Muscle layer of duodenum (tissue), 2 donors: ENCODE measurements at regions not wholly inside any gene's neighbourhood (a gene's known extent, or its start where the extent isn't known, plus 50 kb on each side); places are given as distances from the start of the nearest gene placed in this dataset.
"Not testable (repeated sequence)": the region's sequence is repeated elsewhere in the genome, so short reads cannot be mapped to it uniquely, and the experiment has no call there.

Source experiments
- H3K27ac ChIP-seq: one replicate; pipeline ENCODE4 v1.7.0; 2013; ENCODE audit warnings: mild to moderate bottlenecking, low read length
- H3K27me3 ChIP-seq: one replicate; pipeline ENCODE4 v1.7.0; 2013; ENCODE audit warnings: low read depth, mild to moderate bottlenecking, control low read depth, low read length
- H3K36me3 ChIP-seq, 2 donors: one replicate each; pipeline ENCODE4 v1.7.0; 2013; ENCODE audit warnings: low read length in 2 of 2, control low read depth in 1 of 2, mild to moderate bottlenecking in 1 of 2; ENCODE audit not compliant: insufficient read depth in 2 of 2, control insufficient read depth in 1 of 2
- H3K4me1 ChIP-seq, 2 donors: one replicate each; pipeline ENCODE4 v1.7.0; 2013; ENCODE audit warnings: low read length in 2 of 2, mild to moderate bottlenecking in 2 of 2, control low read depth in 1 of 2, moderate library complexity in 1 of 2; ENCODE audit not compliant: insufficient read depth in 2 of 2, control insufficient read depth in 1 of 2
- H3K4me3 ChIP-seq, 2 donors: one replicate each; pipeline ENCODE4 v1.7.0; 2013; ENCODE audit warnings: low read length in 2 of 2, low read depth in 1 of 2, mild to moderate bottlenecking in 1 of 2
- H3K9me3 ChIP-seq, 2 donors: one replicate each; pipeline ENCODE4 v1.7.0; 2013; ENCODE audit warnings: low read length in 2 of 2, control low read depth in 1 of 2, mild to moderate bottlenecking in 1 of 2; ENCODE audit not compliant: control insufficient read depth in 1 of 2
- donor health status: healthy.

DNA sequence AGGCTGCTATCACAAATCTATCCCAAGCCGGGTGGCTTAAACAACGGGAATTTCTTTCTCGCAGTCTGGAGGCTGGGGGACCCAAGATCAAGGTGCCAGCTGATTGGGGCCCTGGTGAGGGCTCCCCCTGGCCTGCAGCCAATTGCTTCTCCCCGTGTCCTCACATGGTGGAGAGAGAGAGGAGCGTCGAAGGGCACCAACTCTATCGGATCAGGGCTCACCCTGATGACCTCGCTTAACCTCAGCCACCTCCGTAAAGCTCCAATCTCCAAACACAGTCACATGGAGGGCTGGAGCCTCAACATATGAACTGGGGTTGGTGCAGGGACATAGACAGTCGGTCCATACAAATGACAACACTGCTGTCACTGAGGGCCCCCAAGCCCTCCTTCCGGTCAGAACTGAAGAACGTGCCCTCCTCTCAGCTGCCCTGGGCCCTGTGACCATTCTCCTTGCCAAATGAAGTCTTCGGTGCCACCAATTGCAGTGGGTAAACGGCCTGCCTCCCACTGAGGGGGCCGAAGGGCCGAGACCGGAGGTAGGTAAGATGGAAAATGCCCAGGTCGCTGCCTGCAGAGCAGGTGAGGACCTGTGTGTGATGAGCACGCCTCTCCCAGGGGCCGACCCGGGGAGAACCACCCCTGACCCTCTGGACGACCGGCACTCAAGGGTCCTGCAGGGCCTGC lies 211.0 kb downstream of the TOMM20 start:
- Histone ChIP-seq H3K27me3 (no peaks in the 10 kb centered on the region), H3K36me3 (no peaks in the 10 kb centered on the region), H3K9me3 (no peaks in the 10 kb centered on the region), H3K27ac (peak overlapping the region; percentile 73), H3K4me3 (no peak overlapping the region), H3K4me1 (peaks cover 19 to 25% of the 10 kb centered on the region in 2 donors)

DNA sequence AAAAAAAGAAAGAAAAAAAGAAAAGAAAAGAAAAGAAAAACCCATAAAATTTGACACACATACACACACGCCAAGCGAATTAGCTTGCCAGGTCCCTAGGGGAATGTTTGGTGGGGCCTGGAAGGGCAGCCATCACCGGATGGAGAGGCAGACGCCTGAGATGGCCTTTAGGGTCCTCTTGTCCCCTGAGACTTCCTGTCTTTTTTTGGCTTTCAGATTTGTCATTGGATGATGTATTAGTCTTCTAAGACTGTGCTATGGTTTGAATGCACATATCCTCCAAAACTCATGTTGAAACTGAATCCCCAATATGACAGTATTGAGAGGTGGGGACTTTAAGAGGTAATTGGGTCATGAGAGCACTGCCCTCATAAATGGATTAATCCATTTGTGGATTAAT lies 211.8 kb downstream of the TOMM20 start:
- H3K36me3 ChIP-seq: no peaks in the 10 kb centered on the region
- no peaks in the 10 kb centered on the region for H3K9me3 ChIP-seq
- no peak overlapping the region for H3K4me3 ChIP-seq
- H3K27ac ChIP-seq: no peak overlapping the region
- H3K4me1 ChIP-seq: peaks cover 19 to 31% of the 10 kb centered on the region in 2 donors
- H3K27me3 ChIP-seq: no peaks in the 10 kb centered on the region

DNA sequence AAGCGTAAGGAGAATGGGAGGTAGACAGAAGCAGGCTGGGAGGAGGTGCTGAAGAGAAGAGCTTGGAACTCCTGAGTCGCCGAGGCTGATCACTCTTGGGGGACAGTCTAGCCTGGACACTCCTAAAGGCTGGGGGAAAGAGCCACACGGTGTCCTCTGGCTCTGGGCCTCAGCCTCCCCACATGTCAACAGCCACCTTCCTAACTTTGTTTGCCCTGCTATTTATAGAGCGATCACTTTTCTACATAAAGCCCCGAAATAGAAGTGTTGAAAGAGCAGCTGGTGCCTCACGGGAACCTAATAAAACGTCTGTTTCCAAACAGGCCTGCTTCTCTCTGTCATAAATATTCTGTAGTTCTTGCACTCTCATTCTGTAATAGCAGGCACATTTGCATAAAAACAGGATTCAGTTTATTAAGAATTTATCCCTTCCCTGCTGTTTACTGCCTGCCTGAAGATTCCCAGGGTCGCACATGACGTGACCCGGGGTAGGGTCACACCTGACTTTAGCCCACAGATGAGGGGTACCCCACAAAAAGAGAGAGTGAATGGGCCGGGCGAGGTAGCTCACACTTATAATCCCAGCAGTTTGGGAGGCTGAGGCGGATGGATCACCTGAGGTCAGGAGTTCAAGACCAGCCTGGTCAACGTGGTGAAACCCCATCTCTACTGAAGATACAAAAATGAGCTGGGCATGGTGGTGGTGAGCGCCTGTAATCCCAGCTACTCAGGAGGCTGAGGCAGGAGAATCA lies 212.5 kb downstream of the TOMM20 start:
- H3K27ac ChIP-seq: no peak overlapping the region
- H3K9me3 ChIP-seq: no peaks in the 10 kb centered on the region
- no peaks in the 10 kb centered on the region for H3K36me3 ChIP-seq
- H3K27me3 ChIP-seq: no peaks in the 10 kb centered on the region
- H3K4me3 ChIP-seq: no peak overlapping the region
- H3K4me1 ChIP-seq: peaks cover 19 to 31% of the 10 kb centered on the region in 2 donors

DNA sequence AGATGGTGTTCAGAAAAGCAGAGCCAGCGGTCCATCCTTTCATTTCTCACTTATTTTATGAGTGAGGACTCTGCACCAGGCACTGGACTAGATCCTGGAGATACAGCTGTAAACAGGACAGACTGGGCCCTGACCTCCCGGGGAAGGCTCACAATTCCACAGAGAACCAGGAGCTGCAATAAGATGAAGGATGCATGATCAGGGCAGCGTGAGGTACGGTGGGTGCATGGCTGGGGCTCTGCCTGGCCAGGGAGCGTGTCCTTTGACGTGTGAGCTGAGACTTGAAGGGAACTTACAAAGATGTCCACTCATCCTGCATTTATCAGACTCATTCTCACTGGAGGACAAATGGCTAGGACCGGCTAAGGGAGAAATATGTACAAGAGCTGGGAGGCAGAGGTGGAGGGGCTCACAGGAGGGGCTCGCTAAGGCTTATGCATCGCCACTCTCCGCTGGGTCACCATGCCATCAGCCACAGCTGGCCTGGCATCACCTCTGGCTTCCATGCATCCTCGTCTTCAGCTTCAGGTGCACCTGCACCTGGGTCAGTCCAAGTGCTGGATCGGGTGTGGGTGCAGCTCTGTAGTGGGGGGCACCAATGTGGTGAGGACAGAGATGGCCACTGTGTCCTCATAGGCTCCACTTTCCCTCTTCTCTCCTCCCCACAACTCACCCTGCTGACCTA lies 213.9 kb downstream of the TOMM20 start:
- H3K4me3 ChIP-seq: no peak overlapping the region
- no peaks in the 10 kb centered on the region for H3K9me3 ChIP-seq
- H3K4me1 ChIP-seq: peaks cover 19 to 30% of the 10 kb centered on the region in 2 donors
- no peak overlapping the region for H3K27ac ChIP-seq
- no peaks in the 10 kb centered on the region for H3K27me3 ChIP-seq
- no peaks in the 10 kb centered on the region for H3K36me3 ChIP-seq

DNA sequence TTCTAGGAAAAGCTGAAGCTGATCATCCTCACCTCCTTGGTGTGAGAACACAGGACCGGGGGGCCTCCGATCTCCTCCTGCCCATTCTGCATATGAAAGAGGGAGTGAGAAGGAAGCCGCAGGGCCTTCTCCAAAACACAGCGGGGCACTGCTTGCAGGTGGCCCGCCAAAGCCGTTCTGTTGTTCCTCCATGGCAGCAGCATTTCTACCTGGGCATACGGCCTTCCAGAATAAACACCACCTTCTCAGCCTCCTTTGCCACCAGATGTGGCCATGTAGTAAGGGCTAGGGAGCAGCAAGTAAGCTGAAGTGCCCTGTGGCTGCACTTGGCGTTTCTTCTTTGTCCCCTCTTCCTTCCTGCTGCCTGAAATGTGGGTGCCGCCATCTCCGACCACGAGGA lies 214.9 kb downstream of the TOMM20 start:
- Histone ChIP-seq H3K27me3 (no peaks in the 10 kb centered on the region), H3K9me3 (no peaks in the 10 kb centered on the region), H3K27ac (no peak overlapping the region), H3K4me1 (peaks cover 10 to 21% of the 10 kb centered on the region in 2 donors), H3K4me3 (no peak overlapping the region), H3K36me3 (no peaks in the 10 kb centered on the region)

DNA sequence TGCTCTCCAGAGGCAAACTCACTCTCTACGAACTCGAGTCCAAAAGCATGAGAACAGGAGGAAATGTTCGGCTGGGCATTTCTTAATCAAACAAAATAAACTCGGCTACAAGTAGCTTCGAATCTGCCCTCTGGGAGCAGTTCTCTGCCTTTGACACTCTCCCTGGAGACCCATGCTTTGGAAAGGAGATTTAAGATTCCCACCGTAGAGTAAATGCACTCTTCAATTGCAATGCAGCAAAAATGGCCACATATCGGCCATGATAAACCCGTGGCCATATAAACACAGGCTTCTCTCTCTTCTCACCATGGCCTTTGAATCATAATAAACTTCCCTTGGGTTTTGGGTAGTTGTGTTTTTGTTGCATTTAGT lies 215.4 kb downstream of the TOMM20 start:
- H3K4me1 ChIP-seq: peaks cover 6 to 16% of the 10 kb centered on the region in 2 donors
- peak overlapping the region; percentile 5 for H3K27ac ChIP-seq

DNA sequence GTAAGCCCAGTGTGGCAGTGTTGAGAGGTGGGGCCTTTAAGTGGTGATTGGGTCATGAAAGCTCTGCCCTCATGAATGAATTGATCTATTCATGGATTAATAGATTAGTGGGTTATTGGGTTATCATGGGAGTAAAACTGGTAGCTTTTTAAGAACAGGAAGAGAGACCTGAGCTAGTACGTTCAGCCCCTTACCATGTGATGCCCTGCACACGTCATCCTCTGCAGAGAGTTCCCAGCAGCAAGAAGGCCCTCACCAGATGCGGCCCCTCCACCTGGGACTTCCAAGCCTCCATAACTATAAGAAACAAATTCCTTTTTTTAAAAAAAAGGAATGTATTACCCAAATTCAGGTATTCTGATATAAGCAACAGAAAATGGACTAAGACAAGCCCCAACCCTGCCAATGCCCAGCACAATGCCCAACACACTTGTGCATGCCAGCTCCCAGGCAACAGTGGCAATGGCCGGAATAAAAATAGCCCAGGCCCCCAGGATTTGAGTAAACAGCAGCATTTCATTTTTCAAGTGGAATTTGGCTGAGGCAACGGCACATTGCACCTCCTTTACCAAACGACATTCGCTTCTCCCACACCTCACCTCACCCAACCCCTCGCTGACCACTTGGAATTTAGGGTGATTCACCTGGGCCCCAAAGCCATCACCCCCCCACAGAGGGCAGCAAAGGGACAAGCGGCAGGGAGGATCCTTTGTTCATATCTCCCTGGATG lies 215.9 kb downstream of the TOMM20 start:
- Histone ChIP-seq H3K9me3 (no peaks in the 10 kb centered on the region), H3K4me1 (peaks cover under 1 to 16% of the 10 kb centered on the region in 2 donors), H3K36me3 (no peaks in the 10 kb centered on the region), H3K27me3 (no peaks in the 10 kb centered on the region), H3K27ac (peak overlapping the region; percentile 5), H3K4me3 (no peak overlapping the region)

More for the DNA sequence above, 215.4 kb downstream of the TOMM20 start:
- no peaks in the 10 kb centered on the region for H3K27me3 ChIP-seq
- no peak overlapping the region for H3K4me3 ChIP-seq
- H3K9me3 ChIP-seq: no peaks in the 10 kb centered on the region
- H3K36me3 ChIP-seq: no peaks in the 10 kb centered on the region

DNA sequence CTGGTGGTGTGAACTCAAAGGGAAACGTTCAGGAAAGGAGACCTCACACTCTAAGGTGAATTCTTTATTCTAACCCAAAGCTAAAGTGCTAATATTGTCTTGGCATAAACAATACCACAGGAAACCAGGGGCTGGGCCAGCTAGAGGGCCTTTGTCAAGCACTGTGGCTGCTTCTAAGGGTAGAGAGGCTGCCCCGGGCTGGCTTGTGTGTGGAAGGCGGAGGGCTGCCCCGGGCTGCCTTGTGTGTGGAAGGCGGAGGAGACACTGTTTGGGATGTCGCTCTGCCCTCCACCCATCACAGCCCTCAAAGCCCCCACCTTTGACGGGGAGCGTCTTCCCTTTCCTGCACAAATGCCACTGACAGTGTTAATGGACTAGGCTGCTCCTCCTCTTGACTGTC lies 216.8 kb downstream of the TOMM20 start:
- H3K27me3 ChIP-seq: no peaks in the 10 kb centered on the region

DNA sequence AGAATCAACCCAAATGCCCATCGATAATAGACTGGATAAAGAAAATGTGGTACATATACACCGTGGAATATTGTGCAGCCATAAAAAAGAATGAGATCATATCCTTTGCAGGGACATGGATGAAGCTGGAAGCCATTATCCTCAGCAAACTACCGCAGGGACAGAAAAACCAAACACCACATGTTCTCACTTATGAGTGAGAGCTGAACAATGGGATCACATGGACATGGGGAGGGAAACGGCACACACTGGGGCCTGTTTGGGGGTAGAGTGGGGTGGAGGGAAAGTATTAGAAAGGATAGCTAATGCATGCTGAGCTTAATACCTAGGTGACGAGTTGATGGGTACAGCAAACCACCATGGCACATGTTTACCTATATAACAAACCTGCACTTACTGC lies 217.5 kb downstream of the TOMM20 start:
- H3K27ac ChIP-seq, H3K36me3 ChIP-seq, H3K4me3 ChIP-seq, H3K27me3 ChIP-seq, H3K9me3 ChIP-seq: not testable (repeated sequence)
- peaks cover 6 to 13% of the 10 kb centered on the region in 2 donors for H3K4me1 ChIP-seq

More for the DNA sequence above, 216.8 kb downstream of the TOMM20 start:
- H3K27ac ChIP-seq: no peak overlapping the region
- H3K4me3 ChIP-seq: no peak overlapping the region
- no peaks in the 10 kb centered on the region for H3K9me3 ChIP-seq
- H3K36me3 ChIP-seq: no peaks in the 10 kb centered on the region
- H3K4me1 ChIP-seq: peaks cover 6 to 16% of the 10 kb centered on the region in 2 donors

DNA sequence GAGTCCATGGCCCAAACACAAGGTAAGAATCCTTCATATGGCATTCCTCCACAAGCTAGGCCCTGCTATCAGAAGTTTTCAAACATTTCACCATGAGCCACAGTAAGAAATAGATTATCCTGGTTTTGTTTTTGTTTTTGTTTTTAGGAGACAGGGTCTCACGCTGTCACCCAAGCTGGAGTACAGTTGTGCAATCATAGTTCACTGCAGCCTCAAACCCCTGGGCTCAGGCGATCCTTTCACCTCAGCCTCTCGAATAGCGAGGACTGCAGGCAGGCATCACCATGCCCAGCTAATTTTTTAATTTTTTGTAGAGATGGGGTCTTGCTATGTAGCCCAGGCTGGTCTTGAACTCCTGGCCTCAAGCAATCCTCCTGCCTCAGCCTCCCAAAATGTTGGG lies 218.8 kb downstream of the TOMM20 start:
- H3K4me1 ChIP-seq: peaks cover 6 to 11% of the 10 kb centered on the region in 2 donors

DNA sequence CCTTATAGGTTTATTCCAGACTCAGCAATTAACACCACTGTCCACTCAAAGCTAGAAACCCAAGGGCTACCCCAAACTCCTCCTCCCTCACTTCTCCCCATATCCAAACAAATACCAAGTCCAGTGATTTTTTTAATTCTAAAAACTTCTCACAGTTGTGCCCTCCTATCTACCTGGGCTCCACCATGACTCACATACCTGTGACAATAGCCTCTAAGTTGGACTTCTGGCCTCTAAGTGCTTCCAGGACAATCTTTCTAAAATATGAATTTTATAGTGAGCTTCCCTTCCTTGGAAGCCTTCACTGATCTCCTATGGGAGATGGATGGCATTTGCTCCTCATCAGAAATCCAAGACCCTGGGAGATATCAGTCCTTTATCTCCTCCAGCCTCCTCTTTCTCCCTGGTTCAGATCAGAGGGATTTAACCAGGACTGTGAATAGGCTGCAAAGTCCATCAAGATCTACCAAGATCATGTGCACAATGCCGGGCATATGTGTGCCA lies 219.3 kb downstream of the TOMM20 start:
- Histone ChIP-seq H3K27ac (peak overlapping the region; percentile 3), H3K27me3 (no peaks in the 10 kb centered on the region), H3K9me3 (no peaks in the 10 kb centered on the region), H3K4me3 (no peak overlapping the region), H3K36me3 (no peaks in the 10 kb centered on the region), H3K4me1 (peaks cover 6 to 11% of the 10 kb centered on the region in 2 donors)

More for the DNA sequence above, 218.8 kb downstream of the TOMM20 start:
- no peak overlapping the region for H3K27ac ChIP-seq
- H3K27me3 ChIP-seq: no peaks in the 10 kb centered on the region
- H3K36me3 ChIP-seq: no peaks in the 10 kb centered on the region
- H3K9me3 ChIP-seq: no peaks in the 10 kb centered on the region
- no peak overlapping the region for H3K4me3 ChIP-seq
